Bone marrow (tissue), 2 donors: ENCODE measurements at regions not wholly inside any gene's neighbourhood (a gene's known extent, or its start where the extent isn't known, plus 50 kb on each side); places are given as distances from the start of the nearest gene placed in this dataset.
"Not testable (repeated sequence)": the region's sequence is repeated elsewhere in the genome, so short reads cannot be mapped to it uniquely, and the experiment has no call there.

ENCODE experiments used
- DNase-seq, 2 donors: peaks; one replicate each; lab custom pipeline; 2025; lab: John Stamatoyannopoulos, UW

- DNase-seq: no peak
Measured at GRCh38 chr2:209049608-209050007, 374.2 kb upstream of the MAP2 start.

DNA sequence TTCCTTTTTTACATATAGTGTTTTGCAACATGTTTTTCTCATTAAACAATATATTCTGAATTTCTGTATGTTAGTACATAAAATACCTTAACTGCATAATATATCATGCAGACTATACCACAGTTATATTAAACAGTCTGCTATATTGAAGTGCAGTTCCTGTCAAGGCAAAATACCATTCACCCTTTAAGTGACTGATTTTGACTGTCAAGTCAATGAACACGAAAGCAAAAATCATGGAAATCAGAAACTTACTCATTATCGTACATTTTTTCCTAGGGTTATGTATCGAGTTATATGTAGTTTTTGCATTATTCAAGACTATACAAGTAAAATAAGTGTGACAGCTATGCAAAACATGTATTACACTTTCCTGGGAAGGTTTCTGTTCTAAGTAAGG is 361.6 kb upstream of the MAP2 start:
- no peak for DNase-seq

- no peak for DNase-seq
Measured at GRCh38 chr2:209070262-209070661, 353.6 kb upstream of the MAP2 start.

- no peak for DNase-seq
Measured at GRCh38 chr2:209073151-209073550, 350.7 kb upstream of the MAP2 start.

DNA sequence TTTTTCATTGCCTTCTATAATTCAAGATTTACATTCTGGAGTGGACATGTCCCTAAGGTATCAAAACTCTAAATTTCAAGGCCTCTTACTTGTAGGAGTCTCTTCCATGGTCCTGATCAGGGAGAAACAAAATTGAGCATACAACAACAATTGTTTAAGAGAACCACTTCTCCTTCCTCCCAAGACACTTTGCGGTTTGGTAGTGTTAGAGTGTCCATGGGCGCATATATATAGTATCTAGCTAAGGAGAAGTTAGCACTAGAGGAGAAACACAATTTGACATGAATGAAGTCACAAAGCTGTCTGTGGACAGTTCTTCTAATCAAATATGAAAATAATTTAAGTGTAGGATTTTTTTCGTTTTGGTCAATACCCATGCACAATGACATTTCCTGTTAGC is 349.1 kb upstream of the MAP2 start:
- no peak for DNase-seq

DNA sequence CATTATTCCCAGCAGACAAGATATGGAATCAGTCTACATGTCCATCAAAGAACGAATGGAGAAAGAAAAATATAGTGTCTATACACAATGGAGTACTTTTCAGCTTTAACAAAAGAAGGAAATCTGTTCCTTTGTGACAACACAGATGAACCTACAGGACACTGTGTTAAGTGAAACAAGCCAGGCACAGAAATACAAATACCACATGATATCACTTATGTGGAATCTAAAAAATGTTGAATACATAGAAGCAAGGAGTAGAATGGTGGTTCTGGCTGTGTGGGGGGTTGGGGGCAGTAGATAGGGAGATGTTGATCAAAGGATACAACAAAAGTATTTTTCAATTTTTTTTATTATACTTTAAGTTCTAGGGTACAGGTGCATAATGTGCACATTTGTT is 347.7 kb upstream of the MAP2 start:
- no peak for DNase-seq

DNA sequence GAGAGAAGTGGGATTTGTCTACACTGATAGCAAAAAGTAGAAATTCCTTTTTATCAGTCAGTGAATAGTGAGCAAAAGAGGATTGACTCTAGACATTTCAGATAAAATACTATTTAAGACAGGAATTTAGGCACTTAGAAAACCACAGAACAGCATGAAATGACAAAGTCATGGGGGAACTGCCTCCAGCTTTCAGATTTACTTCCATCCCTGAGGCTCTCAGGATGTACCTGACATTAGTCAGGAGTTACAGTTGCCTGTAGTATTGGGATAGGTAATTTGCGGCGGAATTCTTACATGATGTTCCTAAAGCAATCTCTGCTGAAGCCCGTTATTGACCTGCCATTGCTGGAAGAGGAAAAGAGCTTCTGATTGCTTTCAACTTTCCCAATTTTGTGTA is 337.1 kb upstream of the MAP2 start:
- no peak for DNase-seq

DNA sequence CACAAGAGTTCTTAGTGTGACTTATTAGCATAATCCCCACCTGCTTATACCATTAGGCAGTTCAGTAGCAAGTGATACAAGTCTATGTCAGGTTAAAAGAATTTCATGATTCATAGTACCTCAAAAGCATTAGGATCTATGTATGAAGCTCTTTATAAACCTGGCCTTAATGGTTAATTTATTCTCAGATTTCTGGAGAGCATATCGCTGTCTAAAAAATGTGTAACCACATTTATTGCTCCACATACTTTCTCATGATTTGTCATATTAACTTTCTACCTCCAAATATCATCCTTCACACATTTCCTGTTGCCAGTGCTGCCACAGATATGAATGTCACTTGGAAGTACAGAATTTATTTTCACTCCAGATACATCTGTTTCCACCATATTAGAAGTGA is 332.8 kb upstream of the MAP2 start:
- no peak for DNase-seq

DNA sequence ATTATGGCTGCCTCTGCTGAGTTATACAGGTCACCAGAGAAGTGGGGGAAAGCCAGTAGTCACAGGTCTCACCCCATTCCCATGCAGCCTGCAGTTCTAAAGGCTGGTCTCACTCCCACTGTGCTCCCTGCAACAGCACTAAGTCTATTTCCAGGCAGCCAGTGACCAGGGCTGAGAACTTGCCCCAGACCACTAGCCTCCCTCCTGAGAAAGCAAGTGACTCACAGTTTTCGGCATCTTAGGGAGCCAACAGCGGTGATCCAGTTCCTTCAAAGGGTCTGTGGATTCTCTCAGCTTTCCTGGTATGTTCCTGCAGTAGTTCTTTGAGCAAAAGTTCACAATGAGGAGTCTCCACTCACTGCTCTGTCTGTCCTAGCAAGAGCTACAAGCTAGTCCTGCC is 329.6 kb upstream of the MAP2 start:
- no peak for DNase-seq

- no peak for DNase-seq
Measured at GRCh38 chr2:209095432-209095831, 328.4 kb upstream of the MAP2 start.

DNA sequence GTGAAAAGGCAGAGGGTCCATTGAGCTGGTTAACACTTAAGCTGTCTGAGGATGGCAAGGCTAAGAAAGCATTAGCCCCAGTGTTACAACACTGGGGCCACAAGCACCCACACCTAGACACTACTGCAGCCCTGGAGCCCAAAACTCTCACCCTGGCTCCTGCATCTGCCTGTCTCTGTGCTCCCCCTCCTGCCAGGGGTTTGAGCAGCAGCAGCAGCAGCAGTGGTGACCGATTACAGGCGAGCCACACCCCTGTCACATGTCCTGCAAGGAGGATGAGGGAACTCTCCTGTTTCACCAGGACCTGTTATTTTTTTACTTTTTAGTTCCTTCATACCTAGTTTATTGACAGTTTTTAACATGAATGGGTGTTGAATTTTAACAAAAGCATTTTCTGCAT is 326.7 kb upstream of the MAP2 start:
- no peak for DNase-seq

DNA sequence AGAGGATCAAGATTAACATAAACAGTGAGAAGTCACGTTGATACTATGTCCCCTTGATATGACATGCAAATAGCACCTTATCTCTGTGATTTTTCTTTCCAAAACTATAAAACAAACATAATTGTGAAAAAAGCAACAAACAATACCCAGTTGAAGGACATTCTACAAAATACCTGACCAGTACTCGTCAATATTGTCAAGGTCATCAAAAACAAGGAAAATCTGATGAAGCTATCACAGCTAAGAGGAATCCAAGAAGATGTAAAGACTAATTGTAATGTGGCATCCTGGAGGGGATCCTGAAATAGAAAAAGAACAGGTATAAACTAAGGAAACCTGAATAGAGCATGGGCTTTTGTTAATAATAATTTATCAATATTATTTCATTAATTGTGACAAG is 321.5 kb upstream of the MAP2 start:
- no peak for DNase-seq

GRCh38 chr2:209113026-209113425 is 310.8 kb upstream of the MAP2 start:
- DNase-seq: no peak

- DNase-seq: no peak
Measured at GRCh38 chr2:209114588-209115240, 309.1 kb upstream of the MAP2 start.

DNA sequence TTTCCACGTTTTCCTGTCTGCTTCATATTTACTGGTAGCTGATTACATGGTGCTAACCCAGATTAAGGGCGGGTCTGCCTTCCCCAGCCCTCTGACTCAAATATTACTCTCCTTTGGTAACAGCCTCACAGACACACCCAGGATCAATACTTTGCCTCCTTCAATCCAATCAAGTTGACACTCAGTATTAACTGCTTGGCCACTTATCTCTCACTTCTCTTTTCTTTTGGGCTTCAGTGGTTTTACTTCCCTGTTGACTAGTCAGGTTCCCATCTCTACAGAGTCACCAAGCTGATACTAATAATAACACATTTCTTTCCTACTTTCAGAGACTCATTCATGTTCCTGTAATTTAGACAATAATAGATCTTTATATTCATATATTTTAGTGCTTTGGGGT is 302.2 kb upstream of the MAP2 start:
- no peak for DNase-seq

- DNase-seq: no peak
Measured at GRCh38 chr2:209125291-209125690, 298.6 kb upstream of the MAP2 start.

DNA sequence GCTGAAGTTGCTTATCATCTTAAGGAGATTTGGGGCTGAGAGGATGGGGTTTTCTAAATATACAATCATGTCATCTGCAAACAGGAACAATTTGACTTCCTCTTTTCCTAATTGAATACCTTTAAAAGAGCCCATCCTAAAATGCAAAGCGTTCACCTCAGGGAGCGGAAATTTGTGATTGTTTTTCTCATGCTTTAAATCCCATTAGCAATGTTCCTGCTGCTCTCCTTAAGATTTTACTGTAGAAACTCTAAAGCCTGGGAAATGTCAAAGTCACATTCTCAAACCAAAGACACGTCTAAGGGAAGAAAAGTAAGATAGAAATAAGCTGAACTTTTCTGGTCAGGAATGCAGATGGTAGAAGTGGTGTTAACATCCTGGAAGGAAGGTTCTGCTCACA is 285.8 kb upstream of the MAP2 start:
- DNase-seq: no peak

DNA sequence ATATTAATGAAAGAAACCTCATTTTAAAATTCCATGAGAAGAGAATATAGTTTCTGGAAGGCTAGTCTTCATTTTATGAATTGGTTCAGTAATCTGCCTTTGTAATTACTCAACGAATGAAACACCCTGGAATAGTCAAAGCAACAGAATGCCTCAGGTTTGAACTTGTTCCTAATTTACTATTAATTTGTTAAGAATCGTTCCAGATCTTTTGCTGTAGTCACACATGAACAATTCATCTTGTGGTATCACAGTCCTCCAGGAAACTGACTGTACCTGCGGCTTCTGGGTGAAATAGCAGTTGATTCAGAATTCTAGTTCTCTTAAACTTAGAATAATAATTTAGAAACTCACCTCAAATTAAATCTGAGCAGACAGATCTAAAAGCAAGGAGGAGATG is 282.7 kb upstream of the MAP2 start:
- DNase-seq: no peak

GRCh38 chr2:209141818-209142217 is 282.0 kb upstream of the MAP2 start:
- no peak for DNase-seq

- not testable (repeated sequence) for DNase-seq
Measured at GRCh38 chr2:209145220-209145691, 278.6 kb upstream of the MAP2 start.

DNA sequence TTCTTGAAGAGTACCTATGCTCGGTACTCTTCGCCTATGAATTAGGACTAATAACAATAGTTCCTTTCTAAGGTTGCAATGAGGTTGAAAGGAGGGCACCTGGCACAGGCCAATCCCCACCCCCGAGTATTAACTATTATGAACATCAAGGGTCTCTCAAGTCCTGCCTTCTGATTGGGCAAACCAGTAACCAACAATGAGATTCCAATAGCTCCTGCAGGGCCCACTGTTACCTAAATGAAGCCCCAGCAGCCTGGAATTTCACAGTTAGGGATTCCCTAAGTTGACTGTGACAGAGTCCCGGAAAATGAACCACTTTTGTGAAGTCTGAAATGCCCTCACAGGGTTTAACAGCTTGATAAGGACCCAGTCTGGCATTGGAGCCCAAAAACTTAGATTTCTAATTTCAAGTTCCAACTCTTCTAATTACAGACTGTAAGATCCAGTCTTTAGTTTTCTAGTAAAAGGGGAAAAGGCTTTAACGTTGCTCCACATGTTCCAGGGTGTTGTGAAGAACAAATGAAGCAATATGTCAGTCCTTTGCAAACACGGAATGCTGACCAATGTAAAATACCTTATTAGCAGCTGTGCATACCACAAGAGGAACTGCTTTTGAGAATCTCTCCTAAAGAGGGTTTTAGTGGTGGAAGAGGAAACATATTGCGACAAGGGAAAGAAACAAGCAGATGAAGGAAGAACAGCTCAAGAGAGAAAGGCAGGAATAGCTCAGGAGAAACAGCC is 277.7 kb upstream of the MAP2 start:
- no peak for DNase-seq

GRCh38 chr2:209146682-209147320 is 277.0 kb upstream of the MAP2 start:
- no peak for DNase-seq

- no peak for DNase-seq
Measured at GRCh38 chr2:209147981-209148380, 275.9 kb upstream of the MAP2 start.
